ENCODE measurements at regions not wholly inside any gene's neighbourhood (a gene's known extent, or its start where the extent isn't known, plus 50 kb on each side); places are given as distances from the start of the nearest gene placed in this dataset.

DNA sequence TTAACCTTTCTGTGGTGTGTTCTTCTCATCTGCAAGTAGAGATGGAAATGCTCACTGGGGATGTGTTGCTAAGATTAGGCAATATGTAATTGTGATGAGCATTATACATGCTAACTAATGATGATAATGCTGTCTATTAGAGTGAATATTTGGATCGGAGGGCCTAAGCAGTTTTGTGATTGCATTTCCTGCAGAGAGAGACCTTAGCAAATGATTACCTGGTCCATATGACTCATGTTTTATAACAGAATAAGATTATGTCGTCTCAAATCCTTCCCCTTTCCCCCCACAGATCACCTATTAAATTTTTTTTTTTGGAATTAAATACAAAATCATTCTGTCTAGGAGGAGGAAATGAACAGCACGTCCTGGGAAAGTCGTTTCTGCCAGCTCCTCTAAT lies 82.7 kb downstream of the IZUMO3 start:
- DNase-seq (ENCODE audit: low spot score in 2 of 2): no peak
- no peak overlapping the region for H3K4me3 ChIP-seq (ENCODE audit: low read depth, poor library complexity, severe bottlenecking)
- no peak for TF ChIP-seq CTCF (IDR thresholded peaks at IDR 0.05)
- no peak for TF ChIP-seq POLR2A (IDR thresholded peaks at IDR 0.05)
- WGBS, 2 donors: 67 to 69% methylated on average over 4 of the region's 4 CpGs
- intact Hi-C loops (cut with DNase I; ENCODE audit: low total_unique reads): no loop called here

DNA sequence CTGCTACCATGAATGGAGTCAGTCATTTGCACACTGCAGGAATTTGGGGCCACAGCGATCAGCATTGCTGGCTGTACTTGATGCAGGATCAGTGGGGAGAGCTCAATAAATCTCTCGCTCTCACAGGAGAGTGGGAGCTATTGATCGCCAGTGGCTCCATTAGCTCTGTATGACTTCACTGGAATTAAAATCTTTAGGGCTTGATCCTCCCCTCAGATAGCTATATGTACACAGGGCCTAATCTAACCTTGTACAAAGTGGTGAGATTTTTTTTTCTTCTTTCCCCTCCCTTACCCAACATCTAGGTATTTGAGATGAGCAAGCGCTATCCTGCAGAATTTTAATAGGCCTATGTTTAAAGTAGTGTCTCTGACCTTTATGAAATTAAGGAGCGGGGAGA lies 84.9 kb downstream of the IZUMO3 start:
- intact Hi-C loops (cut with DNase I; ENCODE audit: low total_unique reads): no loop called here
- no peak overlapping the region for H3K4me3 ChIP-seq (ENCODE audit: low read depth, poor library complexity, severe bottlenecking)
- TF ChIP-seq CTCF (IDR thresholded peaks at IDR 0.05) (no peak), POLR2A (IDR thresholded peaks at IDR 0.05) (no peak)
- WGBS, 2 donors: 89 to 91% methylated on average over 5 of the region's 5 CpGs
- no peak for DNase-seq (ENCODE audit: low spot score in 2 of 2)

GRCh38 chr9:24459953-24460352 lies 85.7 kb downstream of the IZUMO3 start:
- WGBS, 2 donors: 69 to 82% methylated on average over 1 of the region's 1 CpG
- no peak overlapping the region for H3K4me3 ChIP-seq (ENCODE audit: low read depth, poor library complexity, severe bottlenecking)
- intact Hi-C loops (cut with DNase I; ENCODE audit: low total_unique reads): no loop called here
- DNase-seq (ENCODE audit: low spot score in 2 of 2): no peak
- TF ChIP-seq CTCF (IDR thresholded peaks at IDR 0.05): no peak
- no peak for TF ChIP-seq POLR2A (IDR thresholded peaks at IDR 0.05)

GRCh38 chr9:24451346-24451745 lies 94.4 kb downstream of the IZUMO3 start:
- TF ChIP-seq POLR2A (IDR thresholded peaks at IDR 0.05) (no peak), CTCF (IDR thresholded peaks at IDR 0.05) (no peak)
- no peak overlapping the region for H3K4me3 ChIP-seq (ENCODE audit: low read depth, poor library complexity, severe bottlenecking)
- WGBS, 2 donors: 81 to 83% methylated on average over 2 of the region's 2 CpGs
- intact Hi-C loops (cut with DNase I; ENCODE audit: low total_unique reads): no loop called here
- no peak for DNase-seq (ENCODE audit: low spot score in 2 of 2)

- H3K4me3 ChIP-seq (ENCODE audit: low read depth, poor library complexity, severe bottlenecking): no peak overlapping the region
- no peak for DNase-seq (ENCODE audit: low spot score in 2 of 2)
- 70 to 76% methylated on average over 1 of the region's 1 CpG for WGBS, 2 donors
- intact Hi-C loops (cut with DNase I; ENCODE audit: low total_unique reads): no loop called here
- TF ChIP-seq POLR2A (IDR thresholded peaks at IDR 0.05) (no peak), CTCF (IDR thresholded peaks at IDR 0.05) (no peak)
Observed at GRCh38 chr9:24449976-24450375, 95.7 kb downstream of the IZUMO3 start.

DNA sequence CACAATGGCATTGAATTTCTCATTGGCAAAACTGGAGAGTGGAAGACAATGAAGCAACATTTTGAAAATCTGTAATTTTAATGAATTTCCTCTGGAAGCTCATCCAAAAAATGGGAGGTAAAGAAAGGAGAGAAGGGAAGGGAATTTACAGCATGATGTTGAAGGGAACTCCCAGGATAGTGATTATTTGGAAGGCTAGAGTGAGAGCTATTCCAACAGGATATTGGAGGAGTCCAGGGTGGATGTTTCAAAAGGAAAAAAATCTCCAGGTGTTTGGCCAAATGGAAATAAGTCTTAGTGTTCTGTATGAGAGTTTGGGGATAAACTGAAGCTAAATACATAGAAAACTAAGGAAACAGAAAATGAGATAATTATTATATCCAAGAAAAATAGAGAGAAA lies 106.2 kb downstream of the IZUMO3 start:
- intact Hi-C loops (cut with DNase I; ENCODE audit: low total_unique reads): no loop called here
- TF ChIP-seq POLR2A (IDR thresholded peaks at IDR 0.05) (no peak), CTCF (IDR thresholded peaks at IDR 0.05) (no peak)
- H3K4me3 ChIP-seq (ENCODE audit: low read depth, poor library complexity, severe bottlenecking): no peak overlapping the region
- no peak for DNase-seq (ENCODE audit: low spot score in 2 of 2)

Measured in lower leg skin (tissue), 4 donors.